ENCODE measurements at regions not wholly inside any gene's neighbourhood (a gene's known extent, or its start where the extent isn't known, plus 50 kb on each side); places are given as distances from the start of the nearest gene placed in this dataset.

DNA sequence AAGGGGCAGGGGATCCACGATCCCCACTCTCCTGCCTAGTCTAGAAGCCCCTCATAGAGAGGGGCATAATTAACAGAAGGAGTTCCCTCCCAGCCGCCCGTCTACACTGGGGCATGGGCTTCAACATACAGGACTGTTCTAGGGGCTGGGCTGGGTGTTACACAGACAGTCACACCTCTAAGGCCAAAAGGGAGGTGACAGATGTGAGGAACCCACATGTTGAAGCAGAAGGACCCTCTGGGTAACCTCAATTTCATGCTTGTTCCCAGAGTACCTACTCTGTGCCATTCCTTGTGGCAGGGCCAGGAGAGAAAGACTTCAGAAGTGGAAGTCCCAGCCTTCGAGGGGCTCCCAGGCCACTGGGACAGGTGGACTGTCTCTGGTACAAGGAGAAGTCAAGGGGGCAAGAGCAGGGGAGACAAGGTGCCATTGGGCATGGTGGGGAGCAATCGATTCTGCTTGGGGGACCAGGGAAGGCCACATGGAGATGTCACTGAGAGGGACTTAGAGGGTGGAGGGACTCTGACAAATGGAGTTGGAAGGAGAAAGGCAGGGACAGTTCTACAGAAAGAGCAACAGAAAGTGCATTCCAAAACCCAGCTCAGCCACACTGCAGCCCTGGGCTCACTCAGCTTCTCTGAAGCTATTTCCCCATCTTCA, 71.3 kb downstream of the CPN2 start:
- DNase-seq: no peak

DNA sequence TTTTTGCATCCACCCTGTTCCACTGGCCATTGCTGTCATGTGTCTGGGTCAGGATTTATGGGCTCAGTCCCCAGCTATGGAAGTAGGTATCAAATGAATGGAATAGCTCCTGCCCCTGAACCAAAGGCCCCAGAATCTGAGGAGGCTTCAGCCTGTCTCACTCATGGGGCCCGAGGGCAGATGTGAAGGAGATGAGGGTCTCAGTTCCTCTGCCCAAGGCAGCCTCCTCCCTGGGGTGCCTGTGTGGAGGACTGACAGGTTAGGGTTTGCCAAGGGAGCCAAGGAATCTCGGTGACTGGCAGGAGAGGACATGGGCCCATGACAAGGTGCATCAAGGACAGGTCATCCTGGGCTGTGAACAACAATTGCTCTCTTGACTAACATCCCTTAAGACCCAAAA, 70.4 kb downstream of the CPN2 start:
- no peak for DNase-seq

DNA sequence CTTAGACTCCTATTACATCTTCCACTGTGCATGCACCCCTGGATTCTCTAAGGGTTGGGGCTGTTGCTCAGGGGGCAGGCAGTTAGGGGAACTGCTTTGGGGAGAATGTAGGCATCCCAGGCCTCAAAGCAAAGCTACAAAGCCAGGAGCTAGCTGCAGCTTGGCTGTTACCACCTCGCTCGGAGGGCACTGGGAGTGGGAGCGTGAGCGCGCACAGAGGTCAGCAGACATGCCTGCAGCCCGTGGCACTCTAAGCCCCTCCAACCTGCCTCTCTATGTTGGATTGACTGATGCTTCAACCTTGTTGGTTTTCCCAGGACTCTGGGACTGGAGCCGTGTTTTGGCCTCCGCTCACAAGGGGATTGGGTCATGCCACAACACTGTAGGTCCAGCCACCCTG, 69.8 kb downstream of the CPN2 start:
- DNase-seq: no peak

DNA sequence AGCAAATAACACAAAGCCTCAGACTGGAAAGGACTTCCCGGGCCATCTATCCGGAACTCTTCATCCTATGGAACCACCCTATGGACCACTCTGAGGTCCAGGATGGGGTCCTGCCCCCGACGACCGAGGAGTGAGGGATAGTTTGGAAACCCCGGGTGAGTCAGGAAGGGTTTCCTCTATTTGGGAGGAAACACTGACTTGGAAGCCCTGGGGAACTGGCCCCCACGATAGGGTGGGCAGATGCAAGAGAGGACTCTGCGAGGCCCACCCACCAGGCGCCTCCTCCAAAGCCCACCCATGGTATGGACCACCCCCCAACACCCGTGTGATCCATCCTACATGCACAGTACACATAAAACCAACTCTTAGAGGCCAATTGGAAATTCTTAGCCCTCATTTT, 69.4 kb downstream of the CPN2 start:
- no peak for DNase-seq

DNA sequence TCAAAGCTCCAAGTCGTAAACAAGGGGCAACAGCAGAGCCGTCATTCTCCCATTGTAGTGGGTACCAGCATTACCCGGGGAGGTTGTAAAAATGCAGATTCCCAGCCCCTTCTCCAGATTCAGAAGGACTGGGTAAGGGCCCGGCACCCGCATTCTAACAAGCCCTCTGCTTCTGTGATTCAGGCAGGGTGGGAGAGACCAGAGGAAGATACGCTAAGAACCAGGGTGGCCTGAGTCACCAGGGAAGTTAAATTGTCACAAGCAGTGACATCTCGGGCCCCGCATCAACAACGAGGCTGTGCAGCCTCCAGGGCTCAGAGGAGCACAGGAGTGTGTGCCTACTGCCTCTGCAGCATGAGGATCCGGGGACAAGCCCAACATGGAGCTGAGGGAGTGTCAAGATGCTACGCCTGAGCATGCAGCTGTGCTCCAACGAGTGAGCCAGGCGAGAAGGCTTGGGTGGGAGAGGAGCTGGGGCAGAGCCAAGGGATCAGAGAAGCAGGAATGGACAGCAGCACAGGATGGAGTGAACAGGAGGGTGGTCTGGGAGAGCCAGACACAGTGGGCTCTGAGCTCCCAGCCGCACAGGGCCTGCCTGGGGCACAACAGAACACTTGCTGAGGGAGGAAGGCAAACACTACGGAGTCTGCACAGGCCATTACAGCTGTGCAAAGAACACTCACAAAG, 68.5 kb downstream of the CPN2 start:
- peak; percentile 93 for DNase-seq

DNA sequence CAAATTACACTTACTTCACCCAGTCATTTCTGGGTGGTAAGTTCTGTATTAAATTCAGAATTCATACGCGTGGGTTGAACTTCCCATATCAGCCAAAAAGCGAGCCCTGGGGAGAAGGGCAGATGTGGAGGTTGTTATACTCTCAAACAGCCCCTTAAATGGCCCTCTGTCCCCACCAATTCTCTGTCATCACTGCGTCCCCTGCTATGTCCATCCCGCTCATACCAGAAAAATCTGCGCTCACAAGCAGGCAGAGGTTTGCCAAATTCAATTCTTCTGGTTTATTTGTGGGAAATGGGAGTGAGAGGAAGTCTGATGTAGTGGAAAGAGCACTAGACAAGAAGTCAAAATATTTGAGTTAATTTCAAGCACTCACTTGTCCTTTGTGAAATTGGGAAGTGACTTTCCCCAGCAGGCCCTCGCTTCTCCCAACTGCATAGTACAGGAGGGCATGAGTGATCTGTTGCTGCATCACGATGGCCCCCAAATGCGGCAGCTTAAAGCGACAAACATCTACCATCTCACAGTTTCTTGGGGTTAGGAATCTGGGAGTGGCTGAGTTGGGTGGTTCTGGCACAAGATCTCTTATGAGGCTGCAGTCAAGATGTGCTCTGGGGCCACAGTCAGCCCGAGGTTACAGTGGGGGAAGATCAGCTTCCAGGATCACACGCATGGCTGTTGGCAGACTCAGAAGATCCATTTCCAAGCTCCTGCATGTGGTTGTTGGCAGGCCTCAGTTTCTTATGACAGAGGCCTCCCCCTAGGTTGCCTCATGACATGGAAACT, 67.7 kb downstream of the CPN2 start:
- DNase-seq: peak; percentile 67

DNA sequence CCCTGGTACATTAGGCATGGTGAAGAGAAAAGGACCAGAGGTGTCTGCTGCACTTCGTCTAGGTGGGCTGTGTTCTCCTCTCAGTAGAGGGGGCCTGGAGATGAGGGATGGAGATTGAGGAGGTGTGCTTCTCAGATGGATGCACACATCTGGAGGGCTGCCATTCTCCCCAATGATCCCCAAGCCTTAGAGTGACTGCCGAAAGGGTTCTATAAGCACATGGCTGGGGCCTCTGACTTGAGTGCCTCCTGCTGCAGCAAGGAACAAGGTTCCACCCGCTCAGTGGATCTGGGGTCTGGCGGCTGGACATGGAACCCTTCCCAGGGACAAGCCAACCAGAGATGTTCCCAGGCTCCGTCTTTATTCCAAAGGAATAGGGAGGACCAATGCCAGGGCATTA, 66.8 kb downstream of the CPN2 start:
- DNase-seq: no peak

DNA sequence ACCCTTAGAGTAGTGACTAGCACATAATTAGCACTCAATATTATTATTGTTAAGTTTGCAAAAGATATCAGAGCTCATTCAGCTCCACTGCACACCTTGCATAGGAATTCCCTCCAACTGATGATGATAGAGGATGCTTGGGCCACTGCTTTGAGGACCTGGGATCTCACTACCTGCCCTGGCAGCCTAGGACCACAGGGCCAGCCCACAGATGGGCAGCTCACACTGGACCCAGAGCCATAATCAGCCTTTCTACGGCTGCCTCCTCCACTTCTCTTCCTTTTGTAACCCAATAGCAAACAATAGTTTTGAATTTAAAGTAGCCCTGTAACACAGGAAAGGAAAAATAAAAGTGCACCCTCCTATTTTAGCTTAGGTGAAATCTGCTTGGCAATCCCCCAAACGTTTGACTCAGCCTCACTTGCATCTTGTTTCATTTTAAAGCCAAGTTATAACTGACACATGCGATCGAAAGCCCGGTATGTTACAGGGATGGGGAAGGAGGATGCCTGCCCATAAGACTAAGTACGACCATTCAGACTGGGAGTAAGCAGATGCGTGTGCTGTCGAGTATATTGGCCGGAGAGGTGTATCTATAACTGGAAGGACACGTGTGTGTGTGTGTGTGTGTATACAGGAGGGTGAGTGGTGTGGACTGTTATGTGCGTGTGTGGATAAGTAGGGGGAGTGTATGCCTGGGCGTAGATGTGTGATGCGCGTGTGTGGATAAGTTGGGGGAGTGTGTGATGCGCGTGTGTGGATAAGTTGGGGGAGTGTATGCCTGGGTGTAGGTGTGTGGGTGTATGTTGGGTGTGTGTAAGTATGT, 65.9 kb downstream of the CPN2 start:
- no peak for DNase-seq

DNA sequence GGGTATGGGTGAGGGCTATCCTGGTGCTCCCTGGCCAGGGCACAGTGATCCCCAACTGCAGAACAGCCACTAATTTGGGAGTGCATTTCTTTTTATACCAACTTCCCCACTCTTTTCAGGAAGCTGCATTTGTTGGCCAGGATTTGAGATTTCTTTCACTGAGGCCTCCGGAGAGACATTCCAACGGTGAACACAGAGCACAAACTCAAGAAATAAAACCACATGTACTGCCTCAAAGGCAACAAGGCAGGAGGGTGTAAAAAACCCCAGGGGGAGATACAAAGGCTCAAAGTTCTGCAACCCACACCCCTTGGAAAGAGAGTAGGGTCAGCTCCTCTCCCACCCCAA, 65.3 kb downstream of the CPN2 start:
- DNase-seq: peak; percentile 71

DNA sequence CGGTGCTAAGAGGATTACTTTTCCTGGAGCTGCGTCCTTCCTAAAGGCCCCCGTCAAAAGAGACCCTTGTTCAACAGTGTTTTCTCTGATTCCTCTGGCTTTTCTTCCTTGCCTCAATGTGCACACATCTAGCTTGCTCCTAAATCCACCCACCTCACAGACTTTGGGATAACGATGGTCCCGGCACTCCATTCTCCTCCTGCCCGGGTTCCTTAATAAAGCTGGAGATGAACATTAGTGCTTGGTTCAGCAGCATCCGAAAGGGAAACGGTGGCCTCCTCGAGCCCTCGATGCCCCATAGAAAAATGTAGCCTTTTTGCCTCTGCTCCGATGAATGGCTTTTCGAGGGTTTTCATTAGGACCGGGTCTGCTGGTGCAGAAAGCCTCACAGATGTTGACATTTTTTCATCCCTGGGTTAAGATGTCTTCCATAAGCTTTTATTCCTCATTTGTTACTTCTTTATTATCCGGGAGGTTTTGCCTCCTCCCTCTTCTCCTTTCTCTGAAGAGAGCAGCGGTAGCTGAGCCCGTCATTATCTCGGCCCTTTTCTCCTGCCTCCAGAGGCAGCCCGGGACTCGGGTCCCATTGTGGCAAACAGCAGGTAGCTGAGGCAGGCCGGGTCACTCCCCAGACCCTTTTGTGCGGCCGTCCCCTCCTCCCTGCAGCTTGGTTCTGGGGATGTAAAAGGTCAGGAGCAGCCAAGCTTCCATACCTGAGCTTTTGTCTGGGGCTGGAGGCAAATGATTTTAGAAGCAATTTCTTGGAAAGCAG, 64.6 kb downstream of the CPN2 start:
- DNase-seq: no peak

DNA sequence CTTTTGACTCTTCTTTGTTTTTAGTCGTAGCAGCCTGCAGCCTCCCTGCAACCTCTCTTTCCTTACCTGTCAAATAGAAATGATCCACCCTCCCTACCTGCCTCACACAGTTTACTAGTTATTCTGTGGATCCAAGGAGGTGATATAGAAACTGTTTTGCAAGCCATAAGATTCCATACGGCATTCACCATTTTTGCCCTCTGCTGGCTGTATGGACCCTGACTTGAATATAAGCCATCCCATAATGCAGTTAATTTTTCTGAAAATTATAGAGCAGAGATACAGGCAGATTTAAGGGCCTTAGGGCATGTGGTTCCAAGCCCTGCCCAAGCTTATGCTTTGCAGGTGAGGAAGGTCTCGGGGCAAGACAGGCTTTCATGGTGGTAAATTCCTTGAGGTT, 63.8 kb downstream of the CPN2 start:
- DNase-seq: no peak

DNA sequence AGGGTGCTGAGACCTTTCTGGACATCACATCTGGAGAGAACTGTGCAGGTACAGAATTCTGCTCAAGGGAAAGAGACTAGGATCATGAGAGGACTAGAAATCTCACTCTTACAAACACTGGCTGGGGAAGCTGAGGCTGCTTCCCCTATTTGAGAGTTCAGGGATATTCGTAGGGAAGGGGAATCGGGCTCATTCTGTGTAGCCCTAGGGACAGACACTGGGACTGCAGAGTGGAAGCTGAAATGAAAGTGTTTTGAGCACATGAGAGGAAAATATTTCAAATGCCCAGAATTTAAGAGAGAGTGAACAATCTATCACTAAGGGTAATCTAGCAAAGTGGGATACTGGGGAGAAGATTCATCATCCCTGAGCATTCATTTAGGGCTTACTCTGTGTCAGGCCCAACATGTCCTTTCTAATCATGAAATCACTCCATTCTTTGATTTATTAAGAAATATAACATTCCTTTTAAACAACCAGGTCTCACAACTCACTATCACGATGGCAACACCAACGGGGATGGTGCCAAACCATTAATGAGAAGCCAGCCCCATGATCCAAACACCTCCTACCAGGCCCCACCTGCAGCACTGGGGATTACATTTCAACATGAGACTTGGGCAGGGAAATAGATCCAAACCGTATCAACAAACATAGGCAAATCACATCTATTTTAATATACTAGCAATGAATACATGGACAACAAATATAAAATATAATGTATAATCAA, 63.0 kb downstream of the CPN2 start:
- no peak for DNase-seq

Data from tongue (tissue), 1 donor.